Motor neuron (in vitro differentiated cells): ENCODE measurements at regions not wholly inside any gene's neighbourhood (a gene's known extent, or its start where the extent isn't known, plus 50 kb on each side); places are given as distances from the start of the nearest gene placed in this dataset.
A peak's percentile ranks its signal among the peaks of the same experiment; 100 is the strongest.
"Not testable (repeated sequence)": the region's sequence is repeated elsewhere in the genome, so short reads cannot be mapped to it uniquely, and the experiment has no call there.

ENCODE experiments used
- ATAC-seq, 8 experiments: fragments of 200-7000 bp; cut with Tn5 transposase; replicated peaks in 6 of 8; 2 replicates each; pipeline ENCODE4 v1.8.0; 2021; ENCODE audit warnings: mild to moderate bottlenecking in 8 of 8, moderate library complexity in 8 of 8
- H3K27ac ChIP-seq, 2 donors: fragments of 250-450 bp; sonication (Bioruptor Pico); 2 replicates each; pipeline ENCODE4 v1.9.0; 2021; ENCODE audit warnings: antibody characterized with exemption in 2 of 2, mild to moderate bottlenecking in 2 of 2, moderate library complexity in 1 of 2
- H3K4me1 ChIP-seq, 2 donors: fragments of 250-450 bp; sonication (Bioruptor Pico); replicated peaks in 1 of 2; 2 replicates each; pipeline ENCODE4 v1.6.1; 2021; ENCODE audit warnings: antibody characterized with exemption in 2 of 2, mild to moderate bottlenecking in 2 of 2, moderate library complexity in 1 of 2
- H3K4me3 ChIP-seq, 5 donors: fragments of 250-450 bp; sonication (Bioruptor Pico); 2 replicates each; pipeline ENCODE4 v1.9.0; 2021; ENCODE audit warnings: antibody characterized with exemption in 5 of 5, mild to moderate bottlenecking in 5 of 5, moderate library complexity in 4 of 5
- WGBS, 10 experiments: fragments of 450-650 bp; shearing (Covaris generic); methylation state at CpG; one replicate each; pipeline ENCODE4 v1.0.0; 2022; 5-methylcytosine and 5-hydroxymethylcytosine counted together
- in situ Hi-C, 9 experiments: fragments of 400-800 bp; cut with MboI; loops; one replicate each; pipeline ENCODE4 v1.15.0; 2021; ENCODE audit warnings: low sequenced_read_pairs in 9 of 9, low pct_unique_long_range_greater_than_20kb in 2 of 9; ENCODE audit not compliant: unreplicated experiment in 9 of 9

DNA sequence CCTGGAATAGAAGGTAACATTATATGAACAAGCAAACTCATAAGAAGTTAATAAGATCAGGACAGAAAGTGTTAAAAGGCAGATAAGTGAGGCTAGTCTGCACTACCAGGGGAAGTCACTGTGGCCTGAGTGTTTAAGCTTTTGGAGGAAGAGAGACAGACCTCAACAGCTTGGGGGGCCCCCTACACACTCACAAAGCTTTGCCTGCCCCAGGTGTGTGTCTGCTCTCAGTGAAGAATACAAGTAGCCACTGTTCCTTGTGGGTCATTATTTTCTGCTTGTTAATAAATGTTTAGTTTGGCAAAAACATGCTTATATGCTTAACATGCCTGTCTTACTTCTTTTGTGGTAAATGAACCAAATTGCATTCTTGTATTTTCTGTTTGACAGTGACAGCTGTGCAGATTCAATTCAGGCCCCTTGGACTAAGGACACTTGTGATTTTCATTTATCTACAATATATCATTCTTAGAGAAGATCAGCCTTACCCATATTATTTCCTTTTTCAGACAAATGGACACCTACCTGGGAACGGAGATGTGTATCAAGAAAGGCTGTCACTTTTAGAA is 50.7 kb upstream of the C12orf71 start:
- no peak for ATAC-seq
- 20 to 100% (median 71%) methylated on average over 1 of the region's 1 CpG; no CpG with 5 or more reads in 3 of the 10 experiments for WGBS, 10 experiments
- in situ Hi-C loops: loop anchor here in 2 of 9 experiments (25.0 kb wide), 1 partner anchor 96 kb away; no protein-coding TSS in a partner anchor
- Histone ChIP-seq H3K4me3 (no peak overlapping the region), H3K4me1 (no peaks in the 10 kb centered on the region), H3K27ac (no peak overlapping the region)

DNA sequence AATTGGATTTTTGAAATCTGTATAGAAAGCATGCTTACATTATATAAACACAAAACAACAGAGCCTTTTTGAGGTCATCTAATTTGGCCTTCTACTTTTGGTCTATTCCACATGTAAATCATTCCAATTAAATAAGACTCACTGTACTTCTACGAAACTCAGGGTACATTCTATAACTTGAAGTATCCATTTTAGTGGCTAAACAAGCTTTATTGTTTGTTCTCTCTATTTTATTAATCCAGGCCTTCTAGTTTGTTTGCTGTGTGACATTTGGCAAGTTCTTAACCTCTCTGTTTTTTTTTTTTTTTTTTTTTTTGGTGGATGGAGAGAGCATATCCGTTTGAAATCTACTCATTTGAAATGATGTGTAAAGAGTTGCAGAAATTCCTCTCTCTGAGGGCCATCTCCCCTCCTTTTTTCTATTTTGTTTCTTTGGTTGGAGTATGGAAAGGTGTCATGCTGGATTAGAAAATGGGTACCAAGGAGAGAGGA is 58.1 kb upstream of the C12orf71 start:
- WGBS, 10 experiments: 66 to 94% (median 77%) methylated on average over 1 to 2 of the region's 2 CpGs
- no peaks in the 10 kb centered on the region for H3K4me1 ChIP-seq
- no peak overlapping the region for H3K4me3 ChIP-seq
- in situ Hi-C loops: loop anchor here in 2 of 9 experiments (25.0 kb wide), 1 partner anchor 103 kb away; no protein-coding TSS in a partner anchor
- no peak for ATAC-seq
- H3K27ac ChIP-seq: no peak overlapping the region

DNA sequence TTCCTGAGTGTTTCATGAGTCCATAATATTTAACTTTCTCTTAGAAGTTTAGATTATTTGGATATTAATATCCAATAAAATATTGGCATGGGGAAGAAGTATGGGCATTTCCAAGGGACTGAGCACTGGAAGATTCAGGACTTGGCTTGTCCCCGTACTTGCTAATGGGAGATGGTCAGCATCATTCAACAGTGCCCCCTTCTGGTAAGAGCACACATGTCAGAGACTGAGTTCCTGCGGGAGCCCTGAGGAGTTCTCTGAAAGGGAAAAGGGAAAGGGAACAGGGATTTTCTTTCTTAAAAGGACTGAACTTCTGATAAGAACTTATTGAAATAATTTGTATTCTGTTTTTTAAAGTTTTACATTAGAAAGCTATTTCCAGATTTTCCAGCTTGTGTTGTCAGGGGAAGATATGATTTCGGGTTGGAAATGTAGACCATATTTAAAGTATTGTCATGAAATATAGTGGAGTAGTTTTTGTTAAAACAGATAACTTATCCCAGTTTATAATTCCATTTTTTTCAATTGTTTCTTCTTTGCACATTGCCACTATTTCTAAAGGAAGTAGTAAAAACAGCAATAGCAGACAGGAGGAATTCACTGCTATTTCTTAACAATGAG is 59.8 kb upstream of the C12orf71 start:
- Histone ChIP-seq H3K4me1 (no peaks in the 10 kb centered on the region), H3K4me3 (no peak overlapping the region), H3K27ac (no peak overlapping the region)
- in situ Hi-C loops: loop anchor here in 2 of 9 experiments (25.0 kb wide), 1 partner anchor 105 kb away; no protein-coding TSS in a partner anchor
- 5 to 60% (median 39%) methylated on average over 1 to 3 of the region's 3 CpGs; no CpG with 5 or more reads in 1 of the 10 experiments for WGBS, 10 experiments
- ATAC-seq: peak in 6 of 8 experiments; percentile 54 to 99 (median 90)

DNA sequence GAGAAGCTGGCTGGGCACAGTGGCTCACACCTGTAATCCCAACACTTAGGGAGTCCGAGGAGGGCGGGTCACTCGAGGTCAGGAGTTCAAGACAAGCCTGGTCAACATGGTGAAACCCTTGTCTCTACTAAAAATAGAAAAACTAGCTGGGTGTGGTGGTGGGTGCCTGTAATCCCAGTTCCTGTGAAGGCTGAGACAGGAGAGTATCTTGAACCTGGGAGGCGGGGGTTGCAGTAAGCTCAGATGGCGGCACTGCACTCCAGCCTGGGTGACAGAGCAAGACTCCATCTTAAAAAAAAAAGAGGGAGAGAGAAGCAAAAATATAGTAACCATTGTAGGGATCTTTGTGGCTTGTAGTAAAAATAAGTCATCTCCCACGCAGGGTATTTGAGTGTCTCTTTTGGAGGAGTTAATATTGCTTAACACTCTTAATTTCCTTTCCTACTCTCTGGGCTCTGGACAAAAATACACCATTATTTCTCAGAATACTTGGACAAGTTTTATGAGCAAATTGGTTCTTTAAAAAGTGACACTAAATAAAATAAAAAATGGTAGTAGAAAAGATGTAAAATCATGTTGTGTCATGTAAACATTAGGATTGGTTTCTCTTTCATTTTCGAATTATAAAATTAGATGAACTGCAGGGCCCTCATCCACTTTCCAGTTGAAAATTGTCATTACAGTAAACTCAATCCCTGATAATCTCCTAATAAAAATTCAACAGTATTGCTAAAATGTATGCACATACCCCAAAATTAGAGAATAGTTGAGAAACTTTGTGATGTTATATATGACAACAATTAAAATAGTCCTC is 61.1 kb upstream of the C12orf71 start:
- Histone ChIP-seq H3K27ac (no peak overlapping the region), H3K4me1 (no peaks in the 10 kb centered on the region), H3K4me3 (no peak overlapping the region)
- 55 to 100% (median 78%) methylated on average over 1 to 6 of the region's 7 CpGs; no CpG with 5 or more reads in 1 of the 10 experiments for WGBS, 10 experiments
- in situ Hi-C loops: loop anchor here in 2 of 9 experiments (25.0 kb wide), 1 partner anchor 106 kb away; no protein-coding TSS in a partner anchor
- peak in 2 of 8 experiments; percentile 29 to 55 for ATAC-seq

DNA sequence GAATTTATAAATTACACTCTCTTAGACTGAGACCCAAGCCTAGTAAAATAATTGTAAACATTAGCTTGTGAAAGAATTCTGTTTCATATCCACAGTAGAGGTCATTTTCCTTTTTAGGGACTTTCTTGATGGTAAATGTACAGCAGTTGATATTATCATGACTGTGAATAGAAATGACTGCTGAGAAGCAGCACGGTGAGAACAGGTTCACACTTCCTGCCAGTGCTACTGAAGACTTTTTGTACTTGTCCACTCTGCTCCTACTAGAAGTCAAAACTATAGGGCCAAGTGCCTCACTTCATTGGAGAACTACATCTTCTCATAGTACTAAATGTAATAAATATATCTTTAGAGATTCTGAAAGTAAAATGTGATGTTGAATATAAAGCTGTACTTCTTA is 63.3 kb upstream of the C12orf71 start:
- not testable (repeated sequence) for H3K4me3 ChIP-seq, H3K27ac ChIP-seq, ATAC-seq, H3K4me1 ChIP-seq
- 0% methylated on average over 1 of the region's 1 CpG; no CpG with 5 or more reads in 9 of the 10 experiments for WGBS, 10 experiments
- in situ Hi-C loops: loop anchor here in 2 of 9 experiments (25.0 kb wide), 1 partner anchor 108 kb away; no protein-coding TSS in a partner anchor

DNA sequence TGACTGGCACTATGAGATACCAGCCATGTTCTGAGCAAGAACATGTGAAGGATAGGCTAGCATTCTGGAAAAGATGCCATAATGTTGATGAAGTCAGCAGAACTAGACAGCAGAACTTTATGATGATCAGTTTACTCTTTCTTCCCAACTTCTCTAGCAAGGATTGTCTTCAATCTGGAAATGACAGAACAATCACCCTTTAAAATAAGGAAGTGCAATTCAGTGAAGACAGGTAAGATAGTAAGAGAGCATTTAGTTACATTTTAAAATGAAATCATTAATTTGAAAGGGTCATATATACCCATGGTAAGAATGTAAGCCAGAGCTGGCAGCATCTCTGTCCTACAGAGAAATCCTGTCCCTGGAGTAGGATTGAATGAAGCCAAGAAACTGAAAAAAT is 66.0 kb upstream of the C12orf71 start:
- in situ Hi-C loops: loop anchor here in 2 of 9 experiments (25.0 kb wide), 1 partner anchor 111 kb away; no protein-coding TSS in a partner anchor
- ATAC-seq: no peak
- no peaks in the 10 kb centered on the region for H3K4me1 ChIP-seq
- no peak overlapping the region for H3K27ac ChIP-seq
- no peak overlapping the region for H3K4me3 ChIP-seq

DNA sequence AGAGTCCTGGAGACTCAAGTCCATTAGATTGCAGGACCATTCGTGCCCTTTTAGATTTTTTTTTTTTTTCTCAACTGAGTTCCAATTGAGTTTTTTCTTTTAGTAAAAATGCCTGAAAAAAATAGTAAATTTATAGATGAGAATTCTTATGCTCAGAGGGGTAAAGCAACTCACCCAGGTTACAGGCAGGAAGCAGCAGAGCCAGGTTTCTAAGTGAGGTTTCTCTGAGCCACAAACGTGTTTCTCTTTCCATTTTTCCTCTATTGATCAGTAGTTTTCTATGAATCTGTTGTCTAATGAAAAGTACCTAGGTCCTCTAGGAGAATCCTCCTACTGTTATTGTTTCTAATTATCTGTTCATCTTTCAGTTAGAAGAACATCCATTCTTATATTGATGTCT is 66.4 kb upstream of the C12orf71 start:
- no peak for ATAC-seq
- H3K4me3 ChIP-seq: no peak overlapping the region
- no peak overlapping the region for H3K27ac ChIP-seq
- in situ Hi-C loops: loop anchor here in 2 of 9 experiments (25.0 kb wide), 1 partner anchor 111 kb away; no protein-coding TSS in a partner anchor
- WGBS, 10 experiments: 27 to 88% (median 69%) methylated on average over 1 to 2 of the region's 2 CpGs
- no peaks in the 10 kb centered on the region for H3K4me1 ChIP-seq

DNA sequence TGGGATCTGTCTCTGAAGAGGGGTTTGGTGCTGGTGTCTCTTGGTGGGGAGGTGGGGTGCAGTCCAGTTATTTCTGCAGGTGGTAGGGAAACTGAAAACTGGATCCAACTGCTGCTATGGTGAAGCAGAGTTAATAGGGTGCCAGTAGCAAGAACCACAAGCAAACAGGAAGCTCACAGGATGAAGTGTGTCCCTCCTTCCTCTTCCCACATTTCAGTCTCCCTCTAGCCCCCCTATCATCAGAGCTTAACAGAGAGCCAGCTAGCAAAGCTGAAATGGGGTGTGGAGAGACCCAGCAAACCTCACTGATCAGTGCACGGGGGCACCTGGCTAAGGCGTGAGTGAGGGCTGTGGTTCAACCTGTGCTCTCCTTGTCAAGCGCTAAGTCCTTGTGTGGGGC is 69.1 kb upstream of the C12orf71 start:
- WGBS, 10 experiments: 67 to 100% methylated on average over 1 of the region's 3 CpGs; no CpG with 5 or more reads in 8 of the 10 experiments
- in situ Hi-C loops: no loop called here
- Histone ChIP-seq H3K4me1 (no peaks in the 10 kb centered on the region), H3K27ac (no peak overlapping the region), H3K4me3 (no peak overlapping the region)
- ATAC-seq: no peak

DNA sequence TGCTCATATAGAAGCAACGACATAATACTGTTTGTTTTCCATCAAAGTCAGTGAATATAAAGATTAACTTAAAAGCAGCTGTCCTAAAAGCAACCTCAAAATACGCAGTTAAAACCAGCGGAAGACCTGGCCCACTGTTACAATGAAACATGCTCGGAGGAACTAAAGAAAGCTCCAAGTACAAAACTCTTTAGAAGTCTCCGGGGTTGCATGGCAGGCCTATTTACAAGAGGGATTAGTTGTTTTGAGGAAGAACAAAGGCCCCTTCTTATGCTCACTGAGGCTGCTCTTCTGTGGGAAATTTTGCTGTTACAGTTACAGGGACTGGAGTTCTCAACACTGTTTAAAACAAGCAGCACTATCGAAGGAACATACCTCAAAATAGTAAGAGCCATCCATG is 75.9 kb upstream of the C12orf71 start:
- Histone ChIP-seq H3K4me1 (peaks cover 0 to 3% of the 10 kb centered on the region in 2 donors), H3K27ac (no peak overlapping the region), H3K4me3 (no peak overlapping the region)
- 13 to 85% (median 31%) methylated on average over 1 to 6 of the region's 6 CpGs for WGBS, 10 experiments
- ATAC-seq: peak in 3 of 8 experiments; percentile 41 to 67 (median 58)
- in situ Hi-C loops: no loop called here

DNA sequence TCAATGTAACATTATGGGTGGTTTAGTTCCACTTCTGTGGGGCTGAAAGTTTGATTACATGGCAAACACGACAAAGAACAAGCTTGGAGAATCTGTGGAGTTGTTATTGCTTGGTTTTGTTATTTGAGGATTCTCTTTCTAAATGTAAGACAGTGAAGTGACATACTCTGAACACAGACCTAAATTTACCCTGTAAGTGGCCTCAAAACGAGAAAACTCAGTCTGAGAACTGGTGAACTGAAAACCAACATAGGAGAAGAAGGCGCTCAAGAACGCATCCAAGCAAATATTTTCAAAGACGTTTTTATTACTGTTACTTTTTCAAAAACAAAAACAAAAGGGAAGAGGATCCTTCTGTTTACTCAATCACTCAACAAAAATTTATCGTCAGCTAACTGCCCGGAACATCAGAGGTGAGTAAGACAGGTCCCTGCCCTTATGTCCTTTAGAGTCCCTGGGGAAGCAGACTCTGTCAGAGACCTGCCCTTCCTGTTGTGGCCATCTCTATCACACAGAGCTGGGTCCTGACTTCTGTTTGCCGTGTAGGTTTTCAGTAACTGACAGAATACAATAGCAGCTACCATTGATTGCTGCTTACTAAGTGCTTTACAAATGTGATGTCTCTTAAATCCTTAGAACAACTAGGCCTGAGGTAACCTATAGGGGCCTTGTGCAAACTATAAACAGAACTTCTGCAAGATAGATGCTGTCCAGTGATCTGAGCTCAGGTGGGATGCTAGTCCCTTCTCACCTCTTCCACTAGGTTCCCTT is 79.3 kb upstream of the C12orf71 start:
- Histone ChIP-seq H3K4me3 (no peak overlapping the region), H3K27ac (no peak overlapping the region), H3K4me1 (peaks cover 0 to 3% of the 10 kb centered on the region in 2 donors)
- WGBS, 10 experiments: 64 to 90% (median 81%) methylated on average over 1 to 8 of the region's 8 CpGs
- no peak for ATAC-seq
- in situ Hi-C loops: no loop called here

DNA sequence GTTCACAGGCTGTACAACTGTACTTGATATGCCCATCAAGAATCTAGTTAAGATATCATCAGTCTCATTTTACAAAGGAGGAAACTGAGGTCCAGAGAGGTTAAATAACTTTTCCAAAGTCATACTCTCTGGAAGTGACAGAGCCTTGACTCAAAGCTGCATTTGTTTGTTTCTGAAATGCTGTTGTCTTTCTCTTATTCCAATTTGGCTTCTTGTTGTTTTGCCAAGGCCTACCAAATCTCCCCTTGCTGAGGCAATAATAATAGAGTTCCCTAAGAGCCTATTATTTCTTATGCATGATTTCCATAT is 79.8 kb upstream of the C12orf71 start:
- Histone ChIP-seq H3K27ac (no peak overlapping the region), H3K4me1 (peaks cover 0 to 3% of the 10 kb centered on the region in 2 donors), H3K4me3 (no peak overlapping the region)
- in situ Hi-C loops: no loop called here
- ATAC-seq: no peak

DNA sequence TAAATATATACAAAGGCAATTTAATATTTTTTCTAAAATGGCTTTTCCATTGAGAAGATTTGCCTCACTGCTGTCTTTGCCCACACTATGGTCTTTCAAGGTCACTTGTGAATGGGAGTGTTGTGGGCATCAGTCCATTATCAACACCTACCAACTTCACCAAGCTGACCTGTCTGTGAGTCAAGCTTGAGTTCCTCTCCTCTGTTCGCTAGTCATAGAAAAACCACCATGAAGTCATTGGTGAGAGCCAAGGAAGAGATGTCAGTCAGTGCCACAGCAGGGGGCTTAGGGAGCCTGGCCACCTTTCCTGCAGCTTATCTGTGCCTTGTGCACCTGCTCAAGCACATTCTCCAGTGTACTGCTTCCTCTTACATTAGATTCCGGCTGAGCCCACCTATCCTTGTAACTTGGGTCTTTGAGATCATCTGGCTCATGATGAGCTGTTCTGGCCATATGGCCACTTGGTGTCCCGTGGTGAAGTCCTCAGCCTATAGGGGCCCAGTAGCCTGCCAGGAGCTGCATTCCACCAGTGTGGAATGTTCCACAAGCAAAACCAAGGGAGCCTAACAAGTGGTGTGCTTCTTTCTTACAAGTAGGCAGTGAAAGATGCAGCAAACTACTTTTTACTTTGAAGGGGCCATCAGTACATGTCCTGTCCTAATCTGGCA is 80.8 kb upstream of the C12orf71 start:
- in situ Hi-C loops: no loop called here
- 40 to 100% (median 83%) methylated on average over 1 to 2 of the region's 3 CpGs; no CpG with 5 or more reads in 4 of the 10 experiments for WGBS, 10 experiments
- Histone ChIP-seq H3K27ac (no peak overlapping the region), H3K4me1 (peaks cover 0 to 3% of the 10 kb centered on the region in 2 donors), H3K4me3 (no peak overlapping the region)
- no peak for ATAC-seq
